Ovary (tissue), 7 donors: ENCODE measurements at regions not wholly inside any gene's neighbourhood (a gene's known extent, or its start where the extent isn't known, plus 50 kb on each side); places are given as distances from the start of the nearest gene placed in this dataset.
"Not testable (repeated sequence)": the region's sequence is repeated elsewhere in the genome, so short reads cannot be mapped to it uniquely, and the experiment has no call there.

ENCODE experiments used
- DNase-seq, 5 donors: peaks; one replicate each; pipeline ENCODE4 v3.0.0-alpha.2; 2019 to 2020
- H3K27ac ChIP-seq, 2 donors: fragments of 200-600 bp; one replicate each; pipeline versions ENCODE4 v1.5.1 to v1.8.0; 2019 to 2022
- H3K27me3 ChIP-seq: fragments of 200-600 bp; one replicate; pipeline ENCODE4 v1.8.0; 2022
- H3K36me3 ChIP-seq: fragments of 200-600 bp; sonication (generic); one replicate; pipeline ENCODE4 v1.5.1; 2019
- H3K4me1 ChIP-seq: one replicate; pipeline ENCODE4 v1.8.1; 2013; ENCODE audit warnings: mild to moderate bottlenecking, moderate library complexity; ENCODE audit not compliant: insufficient read depth
- H3K4me3 ChIP-seq: fragments of 200-600 bp; sonication (generic); one replicate; pipeline ENCODE4 v1.5.1; 2017
- H3K9me3 ChIP-seq, 2 donors: fragments of 200-600 bp in 1 of 2; sonication (generic) in 1 of 2; one replicate each; pipeline versions ENCODE4 v1.5.1 to v1.8.1; 2013 to 2019; ENCODE audit warnings: mild to moderate bottlenecking in 1 of 2, moderate library complexity in 1 of 2
- EP300 ChIP-seq: sonication (generic); formaldehyde crosslinking; IDR thresholded peaks from one replicate; pipeline ENCODE4 v1.6.1; 2017; ENCODE audit warnings: antibody characterized with exemption
- POLR2A ChIP-seq: fragments of 450-650 bp; IDR thresholded peaks from one replicate; pipeline ENCODE4 v1.6.1; 2017; ENCODE audit warnings: antibody characterized with exemption, mild to moderate bottlenecking, moderate library complexity
- WGBS, 3 donors: extraction: QIAGEN DNeasy Blood & Tissue Kit in 1 of 3; methylation state at CpG; one replicate each; pipeline versions ENCODE4 v1.1.5 to v1.1.7; 2013 to 2017; 5-methylcytosine and 5-hydroxymethylcytosine counted together
- intact Hi-C, 4 donors: fragments of 100-400 bp; cut with DNase I; formaldehyde crosslinking; loops; one replicate each; pipeline versions ENCODE4 v1.11.0 to v1.15.1; 2022 to 2023
- TF ChIP-seq, protein P1 (sequence below), 3 donors: fragments of 450-650 bp in 2 of 3; fragments of 200-600 bp in 1 of 3; IDR thresholded peaks; one replicate each; pipeline versions ENCODE4 v1.5.1 to v1.8.0; 2016 to 2022; ENCODE audit warnings: antibody characterized with exemption in 3 of 3, mild to moderate bottlenecking in 1 of 3
- donor health status: DM: no; HTN: no; CAD: no; lungs with moderate emphysema.
- donor health status: DM: no; HTN: no; CAD: no.
- donor health status: Bipolar disorder and iron deficiency.
- donor health status: DM: no; HTN: no; CAD: no.
- donor health status: DM: yes; HTN: yes; CAD: no.

DNA sequence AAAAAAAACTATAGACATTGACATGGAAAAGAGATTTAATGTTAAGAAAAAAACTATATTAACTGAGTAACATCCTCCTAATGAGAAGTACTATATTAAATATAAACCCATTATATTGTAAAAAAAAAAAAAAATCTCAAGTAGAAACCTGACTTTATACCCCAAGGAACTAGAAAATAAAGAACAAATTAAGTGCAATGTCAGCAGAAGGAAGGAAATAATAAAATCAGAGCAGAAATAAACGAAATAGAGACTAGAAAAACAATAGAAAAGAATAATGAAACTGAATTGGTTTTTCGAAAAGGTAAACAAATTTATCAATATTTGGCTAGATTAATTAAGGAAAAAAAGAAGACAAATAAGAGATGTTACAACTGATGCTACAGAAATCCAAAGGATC lies 329.1 kb upstream of the ZNF608 start:
- no peak for DNase-seq
- Histone ChIP-seq H3K27me3 (no peaks in the 10 kb centered on the region), H3K9me3 (no peaks in the 10 kb centered on the region), H3K4me1 (no peaks in the 10 kb centered on the region), H3K27ac (no peak overlapping the region), H3K4me3 (no peak overlapping the region), H3K36me3 (no peaks in the 10 kb centered on the region)
- TF ChIP-seq EP300 (no peak), POLR2A (no peak)
- TF ChIP-seq, protein P1, sequence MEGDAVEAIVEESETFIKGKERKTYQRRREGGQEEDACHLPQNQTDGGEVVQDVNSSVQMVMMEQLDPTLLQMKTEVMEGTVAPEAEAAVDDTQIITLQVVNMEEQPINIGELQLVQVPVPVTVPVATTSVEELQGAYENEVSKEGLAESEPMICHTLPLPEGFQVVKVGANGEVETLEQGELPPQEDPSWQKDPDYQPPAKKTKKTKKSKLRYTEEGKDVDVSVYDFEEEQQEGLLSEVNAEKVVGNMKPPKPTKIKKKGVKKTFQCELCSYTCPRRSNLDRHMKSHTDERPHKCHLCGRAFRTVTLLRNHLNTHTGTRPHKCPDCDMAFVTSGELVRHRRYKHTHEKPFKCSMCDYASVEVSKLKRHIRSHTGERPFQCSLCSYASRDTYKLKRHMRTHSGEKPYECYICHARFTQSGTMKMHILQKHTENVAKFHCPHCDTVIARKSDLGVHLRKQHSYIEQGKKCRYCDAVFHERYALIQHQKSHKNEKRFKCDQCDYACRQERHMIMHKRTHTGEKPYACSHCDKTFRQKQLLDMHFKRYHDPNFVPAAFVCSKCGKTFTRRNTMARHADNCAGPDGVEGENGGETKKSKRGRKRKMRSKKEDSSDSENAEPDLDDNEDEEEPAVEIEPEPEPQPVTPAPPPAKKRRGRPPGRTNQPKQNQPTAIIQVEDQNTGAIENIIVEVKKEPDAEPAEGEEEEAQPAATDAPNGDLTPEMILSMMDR (IDR thresholded peaks at IDR 0.05): no peak
- intact Hi-C loops: no loop called here
- WGBS, 3 donors: 85 to 90% (median 89%) methylated on average over 2 of the region's 2 CpGs

- 95 to 99% (median 96%) methylated on average over 5 of the region's 5 CpGs for WGBS, 3 donors
- H3K36me3 ChIP-seq, H3K9me3 ChIP-seq, H3K27ac ChIP-seq, intact Hi-C loops, H3K4me3 ChIP-seq, H3K4me1 ChIP-seq, DNase-seq, H3K27me3 ChIP-seq: not testable (repeated sequence)
These were observed 332.6 kb upstream of the ZNF608 start for GRCh38 chr5:125079028-125079427.

DNA sequence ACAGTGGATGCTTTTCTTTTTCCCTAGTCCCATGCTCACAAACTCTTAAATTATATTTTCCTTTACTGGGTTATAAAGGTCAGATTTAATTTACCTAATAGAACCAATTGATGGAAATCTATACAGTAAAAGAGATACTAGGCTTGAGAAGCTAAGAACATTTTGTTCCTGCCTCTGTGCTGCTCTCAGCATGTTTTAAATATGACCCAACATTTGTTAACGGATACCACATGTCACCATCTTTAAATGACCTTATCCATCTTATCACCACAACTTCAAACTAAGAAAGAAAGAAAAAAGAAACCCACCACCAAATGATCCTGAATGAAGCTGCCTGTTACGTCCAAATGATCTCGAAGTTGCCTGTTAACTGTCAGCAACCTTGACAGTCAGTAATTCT lies 334.7 kb upstream of the ZNF608 start:
- intact Hi-C loops: no loop called here
- TF ChIP-seq, protein P1 (IDR thresholded peaks at IDR 0.05): no peak
- no peak for TF ChIP-seq EP300
- TF ChIP-seq POLR2A: no peak

DNA sequence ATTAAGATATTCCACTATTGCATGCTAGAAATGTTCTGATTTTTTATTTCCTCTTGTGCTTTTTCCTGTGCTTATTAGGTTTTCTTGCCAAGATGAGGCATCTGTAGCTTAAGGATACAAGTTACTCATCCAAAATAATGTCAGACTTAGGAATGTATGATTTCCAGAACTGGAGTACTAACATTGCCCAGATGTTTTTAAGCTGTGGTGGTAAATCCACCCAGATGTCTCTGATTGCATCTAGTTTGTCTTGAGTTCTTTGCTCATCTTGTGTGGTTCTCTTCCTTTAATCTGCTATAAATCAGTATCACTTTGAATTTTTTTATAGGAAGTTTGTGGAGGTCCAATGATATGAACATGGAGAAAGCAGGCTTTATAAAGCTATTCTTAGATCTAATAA lies 337.5 kb upstream of the ZNF608 start:
- H3K27me3 ChIP-seq: no peaks in the 10 kb centered on the region
- no peak for DNase-seq
- intact Hi-C loops: no loop called here
- H3K27ac ChIP-seq: no peak overlapping the region
- no peaks in the 10 kb centered on the region for H3K9me3 ChIP-seq
- no peak overlapping the region for H3K4me3 ChIP-seq
- no peaks in the 10 kb centered on the region for H3K36me3 ChIP-seq
- peaks cover 3% of the 10 kb centered on the region for H3K4me1 ChIP-seq
- no peak for TF ChIP-seq POLR2A
- TF ChIP-seq EP300: no peak
- TF ChIP-seq, protein P1 (IDR thresholded peaks at IDR 0.05): no peak

More for the DNA sequence above, 334.7 kb upstream of the ZNF608 start:
- H3K27me3 ChIP-seq: no peaks in the 10 kb centered on the region
- no peaks in the 10 kb centered on the region for H3K9me3 ChIP-seq
- H3K4me1 ChIP-seq: peaks cover 3% of the 10 kb centered on the region
- no peaks in the 10 kb centered on the region for H3K36me3 ChIP-seq
- H3K4me3 ChIP-seq: no peak overlapping the region
- H3K27ac ChIP-seq: no peak overlapping the region
- DNase-seq: no peak
- WGBS, 3 donors: 89 to 92% (median 91%) methylated on average over 3 of the region's 3 CpGs

DNA sequence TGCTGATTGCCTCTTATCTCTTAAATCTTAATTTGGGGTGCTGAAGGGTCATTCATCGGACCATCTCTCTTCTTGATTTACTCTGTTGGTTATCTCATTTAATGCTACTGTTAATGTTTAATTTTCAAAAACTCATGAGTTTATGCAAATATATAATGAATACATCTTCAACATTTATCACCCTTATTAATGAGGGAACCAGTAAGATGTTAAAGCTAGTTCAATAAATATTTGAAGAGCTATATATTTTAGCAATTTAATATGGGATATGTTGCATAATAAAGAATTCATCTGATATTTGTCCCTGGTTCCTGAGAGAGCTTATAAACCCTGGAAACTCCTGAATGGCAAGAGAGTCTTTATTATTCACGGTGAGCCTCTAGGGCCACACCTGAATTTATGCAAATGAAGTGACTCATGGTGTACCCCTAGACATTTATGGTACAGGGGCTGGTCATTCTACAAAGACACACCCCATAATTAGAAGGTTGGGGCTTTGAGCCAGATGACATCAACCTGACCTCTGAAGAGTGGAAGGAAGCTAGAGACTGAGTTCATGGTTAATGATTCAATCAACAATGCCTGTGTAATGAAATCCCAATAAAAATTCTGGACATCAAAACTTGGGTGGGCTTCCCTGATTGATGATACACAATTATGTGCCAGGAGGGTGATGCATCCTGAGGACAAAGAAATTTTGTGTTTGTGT lies 339.5 kb upstream of the ZNF608 start:
- intact Hi-C loops: no loop called here
- Histone ChIP-seq H3K4me1 (peaks cover 3% of the 10 kb centered on the region), H3K9me3 (no peaks in the 10 kb centered on the region), H3K36me3 (no peaks in the 10 kb centered on the region), H3K27me3 (no peaks in the 10 kb centered on the region), H3K27ac (no peak overlapping the region), H3K4me3 (no peak overlapping the region)
- TF ChIP-seq POLR2A (no peak), EP300 (no peak)
- TF ChIP-seq, protein P1 (IDR thresholded peaks at IDR 0.05): no peak
- no peak for DNase-seq
- 74 to 89% (median 89%) methylated on average over 2 of the region's 2 CpGs for WGBS, 3 donors
